Activated naive CD8-positive, alpha-beta T cell treated with anti-CD3 and anti-CD28 coated beads, Interleukin-2, amount 10 ng/mL, durations not matched to agents 7 days and 5 days (primary cell): ENCODE measurements at regions not wholly inside any gene's neighbourhood (a gene's known extent, or its start where the extent isn't known, plus 50 kb on each side); places are given as distances from the start of the nearest gene placed in this dataset.

Experiments used
- ATAC-seq: fragments of 150-1000 bp; cut with Tn5 transposase; one replicate; pipeline ENCODE4 v1.10.0; 2021; ENCODE audit warnings: low read depth, moderate library complexity
- POLR2A ChIA-PET: fragments of 350-600 bp; sonication (Branson Sonifier 250); formaldehyde crosslinking; loops from one replicate; lab custom pipeline; 2021; ENCODE audit warnings: antibody characterized with exemption; lab: Charles Lee
- DNase-seq: peaks from one replicate; pipeline ENCODE4 v3.0.0; 2021
- H3K27ac Mint-ChIP-seq: one replicate; pipeline ENCODE4 v1.8.0; 2022; ENCODE audit warnings: mild to moderate bottlenecking, mixed read lengths
- H3K27me3 Mint-ChIP-seq: one replicate; pipeline ENCODE4 v1.8.0; 2022; ENCODE audit warnings: mild to moderate bottlenecking, moderate library complexity, mixed read lengths
- H3K36me3 Mint-ChIP-seq: one replicate; pipeline ENCODE4 v1.8.0; 2021; ENCODE audit warnings: mild to moderate bottlenecking, mixed read lengths
- H3K4me1 Mint-ChIP-seq: one replicate; pipeline ENCODE4 v1.8.0; 2021; ENCODE audit warnings: mixed read lengths
- H3K4me3 Mint-ChIP-seq: one replicate; pipeline ENCODE4 v1.8.0; 2022; ENCODE audit warnings: mild to moderate bottlenecking, moderate library complexity, mixed read lengths
- H3K9me3 Mint-ChIP-seq: one replicate; pipeline ENCODE4 v1.8.0; 2021; ENCODE audit warnings: mixed read lengths

DNA sequence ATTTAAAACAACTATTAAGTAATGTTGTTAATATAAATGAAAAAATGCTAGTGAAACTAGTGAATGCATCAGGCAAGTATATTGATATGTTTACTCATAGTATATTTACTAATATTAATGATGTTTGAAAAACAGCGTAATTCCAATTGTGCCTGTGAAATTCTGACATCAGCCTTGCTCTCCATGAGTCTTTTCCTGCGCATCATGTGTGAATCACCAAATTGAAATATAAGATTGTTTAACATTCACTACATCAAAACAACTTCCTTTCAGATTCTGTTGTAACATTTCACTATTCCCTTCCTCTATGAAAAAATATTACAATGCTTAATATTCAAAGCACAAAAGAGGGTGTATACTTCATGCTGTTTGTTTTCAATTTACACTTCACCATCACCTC is 1995.9 kb upstream of the SEL1L start:
- Mint-ChIP-seq H3K36me3 (no peaks in the 10 kb centered on the region), H3K9me3 (peaks cover 12% of the 10 kb centered on the region), H3K4me3 (no peak overlapping the region), H3K27me3 (no peaks in the 10 kb centered on the region), H3K27ac (no peak overlapping the region), H3K4me1 (no peaks in the 10 kb centered on the region)
- POLR2A ChIA-PET, result no interaction called here
- ATAC-seq (no peak), DNase-seq (no peak)

DNA sequence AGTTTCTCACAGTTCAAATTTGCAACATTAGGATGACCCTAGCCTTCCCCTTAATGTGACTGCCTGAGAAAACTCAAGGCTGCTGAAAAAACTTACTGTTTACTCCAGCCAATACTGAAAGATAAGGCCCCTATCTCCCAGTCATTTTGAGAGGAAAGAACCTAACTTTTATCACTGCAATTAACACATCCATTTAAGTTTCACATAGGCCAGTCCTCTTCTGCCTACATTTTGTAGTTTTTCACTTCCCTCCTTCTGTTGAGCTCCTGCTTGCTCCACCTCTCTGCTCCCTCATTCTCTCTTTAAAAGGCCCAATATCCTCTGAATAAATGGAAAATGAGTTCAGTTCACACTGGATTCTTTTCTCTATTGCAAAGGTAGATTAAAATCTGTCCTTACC is 1996.2 kb upstream of the FLRT2 start:
- ATAC-seq, result no peak
- POLR2A ChIA-PET, result no interaction called here
- H3K36me3 Mint-ChIP-seq, result no peaks in the 10 kb centered on the region
- no peaks in the 10 kb centered on the region for H3K4me1 Mint-ChIP-seq
- no peak overlapping the region for H3K4me3 Mint-ChIP-seq
- H3K27me3 Mint-ChIP-seq, result no peaks in the 10 kb centered on the region
- H3K27ac Mint-ChIP-seq, result no peak overlapping the region
- DNase-seq, result no peak
- H3K9me3 Mint-ChIP-seq, result peaks cover 6% of the 10 kb centered on the region

DNA sequence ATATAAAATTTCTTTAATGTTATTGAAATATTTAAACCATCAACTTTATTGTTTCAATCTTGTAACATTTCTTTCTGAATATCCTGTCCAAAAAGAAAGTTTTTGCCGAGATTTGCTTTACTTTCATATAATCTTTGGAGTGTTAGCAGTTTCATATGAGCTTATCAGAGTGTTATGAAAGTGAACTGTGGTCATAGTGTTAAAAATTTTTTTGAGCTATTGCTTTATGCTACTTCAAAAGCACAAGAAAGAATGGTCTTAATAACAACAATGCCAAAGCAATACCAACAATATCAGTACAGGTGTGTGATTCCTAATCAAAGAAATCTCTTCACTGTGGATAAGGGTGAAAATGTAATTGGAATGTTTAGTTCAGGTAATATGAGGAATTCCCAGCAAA is 1994.9 kb upstream of the FLRT2 start:
- Mint-ChIP-seq H3K27me3 (no peaks in the 10 kb centered on the region), H3K9me3 (peaks cover 11% of the 10 kb centered on the region), H3K4me3 (no peak overlapping the region), H3K36me3 (no peaks in the 10 kb centered on the region), H3K4me1 (no peaks in the 10 kb centered on the region), H3K27ac (no peak overlapping the region)
- POLR2A ChIA-PET, result no interaction called here
- DNase-seq (no peak), ATAC-seq (no peak)

DNA sequence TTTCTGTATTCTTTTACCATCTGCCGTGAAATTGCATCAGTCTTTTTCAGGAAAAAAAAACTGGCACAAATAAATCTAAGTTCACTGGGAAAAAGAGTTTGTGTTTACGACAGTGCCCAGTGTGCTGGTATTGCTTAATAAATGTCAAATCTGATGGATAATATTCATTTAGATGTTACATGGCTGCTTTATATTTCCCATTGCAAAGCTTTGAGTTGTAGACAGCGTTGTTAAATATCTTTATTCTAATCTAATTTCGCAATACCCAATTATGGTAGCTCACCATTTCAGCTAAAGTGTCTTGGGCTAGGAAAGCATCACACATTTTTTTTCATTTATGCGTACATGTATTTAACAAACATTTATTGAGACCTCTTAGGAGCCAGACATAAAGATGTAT is 1994.5 kb upstream of the FLRT2 start:
- Mint-ChIP-seq H3K9me3 (peaks cover 11% of the 10 kb centered on the region), H3K4me3 (no peak overlapping the region), H3K4me1 (no peaks in the 10 kb centered on the region), H3K27ac (no peak overlapping the region), H3K36me3 (no peaks in the 10 kb centered on the region), H3K27me3 (no peaks in the 10 kb centered on the region)
- POLR2A ChIA-PET, result no interaction called here
- DNase-seq, result no peak
- no peak for ATAC-seq

DNA sequence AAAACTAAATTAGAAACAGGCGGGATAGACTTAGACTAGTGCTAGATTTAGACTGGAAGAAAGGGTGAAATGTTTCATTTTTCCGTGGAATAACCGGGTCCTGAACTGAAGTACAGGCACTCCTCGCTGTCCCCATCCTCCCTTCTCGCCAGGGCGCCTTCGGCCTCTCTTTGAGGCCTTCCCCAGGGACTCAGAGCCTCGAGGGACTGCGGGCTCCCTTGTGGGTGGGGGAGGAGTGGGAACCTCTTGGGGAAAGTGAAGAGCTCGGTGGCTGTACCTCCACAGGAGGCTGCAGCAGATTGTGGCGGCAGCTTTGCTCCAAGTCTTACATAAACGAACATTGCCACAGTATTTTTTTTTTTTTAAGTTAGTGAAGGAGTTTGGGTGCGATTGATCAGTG is 1988.8 kb upstream of the FLRT2 start:
- Mint-ChIP-seq H3K4me3 (no peak overlapping the region), H3K4me1 (no peaks in the 10 kb centered on the region), H3K9me3 (peaks cover 7% of the 10 kb centered on the region), H3K27me3 (no peaks in the 10 kb centered on the region), H3K27ac (no peak overlapping the region), H3K36me3 (no peaks in the 10 kb centered on the region)
- POLR2A ChIA-PET, result no interaction called here
- ATAC-seq, result no peak
- no peak for DNase-seq

DNA sequence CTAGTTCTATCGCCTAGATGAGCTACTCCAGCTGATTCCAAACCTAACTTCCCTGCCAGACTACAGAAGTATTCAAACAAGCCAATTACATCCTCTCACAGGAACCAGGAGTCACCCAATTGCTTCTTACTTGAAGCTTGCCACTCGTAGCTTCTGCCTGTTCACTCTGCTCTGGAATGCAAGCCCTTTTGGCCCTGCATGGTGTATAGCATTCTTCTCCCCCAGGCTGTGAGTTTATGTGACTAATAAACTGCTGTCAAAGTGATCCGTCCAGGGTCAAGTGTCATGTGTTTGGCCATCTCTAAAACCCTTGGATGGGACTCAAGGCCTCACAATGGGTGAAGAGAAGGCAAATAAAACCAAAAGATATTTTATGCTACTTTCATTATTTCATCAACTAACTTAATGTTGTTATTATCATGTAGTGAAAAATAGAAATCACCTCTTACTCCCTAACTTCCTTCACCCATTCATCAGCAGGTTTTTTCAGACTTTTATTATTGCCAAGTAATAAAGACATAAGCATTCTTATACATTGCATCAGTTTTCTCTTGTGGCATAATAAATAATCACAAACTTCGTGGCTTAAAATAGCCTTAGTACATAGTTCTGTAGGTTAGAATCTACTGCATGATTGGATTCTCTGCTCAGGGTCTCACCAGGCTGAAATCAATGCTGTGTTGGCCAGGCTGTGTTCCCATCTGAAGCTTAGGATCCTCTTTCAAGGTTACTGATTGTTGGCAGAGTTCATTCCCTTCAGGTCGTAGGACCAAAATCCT is 1981.7 kb upstream of the FLRT2 start:
- POLR2A ChIA-PET, result no interaction called here
- no peak for ATAC-seq

DNA sequence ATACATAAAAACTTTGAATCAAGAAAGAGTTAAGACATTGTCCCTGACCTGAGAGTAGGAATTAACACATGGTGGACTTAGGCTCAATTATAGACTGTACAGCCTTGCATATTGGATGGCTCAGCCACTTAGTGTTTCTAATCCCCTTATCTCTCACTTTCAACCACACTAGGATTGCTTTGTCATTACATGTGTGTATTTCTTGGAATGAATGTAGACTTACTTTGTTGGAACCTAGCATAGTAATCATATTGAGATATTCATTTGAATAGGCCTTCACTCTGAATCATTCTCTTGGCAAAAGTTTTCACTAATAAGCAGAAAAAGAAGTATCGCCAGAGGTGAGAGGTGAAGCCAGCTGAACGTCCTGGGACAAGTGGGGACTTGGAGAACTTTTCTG is 1973.9 kb upstream of the FLRT2 start:
- no peak for DNase-seq
- no peak for ATAC-seq
- H3K9me3 Mint-ChIP-seq, result peaks cover 2% of the 10 kb centered on the region
- no peaks in the 10 kb centered on the region for H3K36me3 Mint-ChIP-seq
- no peaks in the 10 kb centered on the region for H3K27me3 Mint-ChIP-seq
- no peaks in the 10 kb centered on the region for H3K4me1 Mint-ChIP-seq
- H3K27ac Mint-ChIP-seq, result no peak overlapping the region
- POLR2A ChIA-PET, result no interaction called here
- H3K4me3 Mint-ChIP-seq, result no peak overlapping the region

More for the DNA sequence above, 1981.7 kb upstream of the FLRT2 start:
- Mint-ChIP-seq H3K9me3 (peaks cover 1% of the 10 kb centered on the region), H3K4me1 (no peaks in the 10 kb centered on the region), H3K4me3 (no peak overlapping the region), H3K27ac (no peak overlapping the region), H3K27me3 (no peaks in the 10 kb centered on the region), H3K36me3 (no peaks in the 10 kb centered on the region)
- no peak for DNase-seq

DNA sequence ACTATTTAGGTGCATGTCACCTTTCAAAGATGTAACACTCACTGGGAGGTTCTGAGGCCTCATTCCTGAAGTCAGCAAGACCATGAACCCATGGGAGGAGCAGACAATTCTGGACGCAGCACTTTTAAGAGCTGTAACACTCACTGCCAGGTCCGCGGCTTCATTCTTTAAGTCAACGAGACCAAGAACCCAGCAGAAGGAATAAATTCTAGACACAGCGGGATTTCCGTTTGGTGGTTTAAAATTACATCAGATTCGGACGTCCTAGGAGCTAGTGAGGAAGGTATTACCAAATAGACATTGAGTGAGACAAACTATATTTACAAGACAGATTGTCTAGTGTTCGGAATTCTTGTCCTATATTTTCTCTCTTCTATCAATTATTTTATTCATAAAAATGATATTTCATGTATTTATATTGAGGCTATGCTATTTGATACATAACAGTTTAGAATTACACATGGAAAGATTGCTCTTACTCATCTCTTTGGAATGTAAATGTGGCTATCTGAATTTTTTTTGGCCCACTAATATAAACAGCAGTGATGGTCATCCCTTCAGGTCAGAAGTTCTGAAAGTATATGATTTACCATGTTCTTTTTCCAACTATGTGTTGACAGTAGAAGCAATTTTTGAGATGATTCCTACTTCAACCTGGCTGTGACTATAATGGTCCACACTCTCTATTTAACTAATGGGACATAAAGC is 1973.0 kb upstream of the FLRT2 start:
- DNase-seq (no peak), ATAC-seq (no peak)
- H3K9me3 Mint-ChIP-seq, result peaks cover 2% of the 10 kb centered on the region
- POLR2A ChIA-PET, result no interaction called here
- no peaks in the 10 kb centered on the region for H3K4me1 Mint-ChIP-seq
- H3K27me3 Mint-ChIP-seq, result no peaks in the 10 kb centered on the region
- no peak overlapping the region for H3K27ac Mint-ChIP-seq
- no peak overlapping the region for H3K4me3 Mint-ChIP-seq
- no peaks in the 10 kb centered on the region for H3K36me3 Mint-ChIP-seq

DNA sequence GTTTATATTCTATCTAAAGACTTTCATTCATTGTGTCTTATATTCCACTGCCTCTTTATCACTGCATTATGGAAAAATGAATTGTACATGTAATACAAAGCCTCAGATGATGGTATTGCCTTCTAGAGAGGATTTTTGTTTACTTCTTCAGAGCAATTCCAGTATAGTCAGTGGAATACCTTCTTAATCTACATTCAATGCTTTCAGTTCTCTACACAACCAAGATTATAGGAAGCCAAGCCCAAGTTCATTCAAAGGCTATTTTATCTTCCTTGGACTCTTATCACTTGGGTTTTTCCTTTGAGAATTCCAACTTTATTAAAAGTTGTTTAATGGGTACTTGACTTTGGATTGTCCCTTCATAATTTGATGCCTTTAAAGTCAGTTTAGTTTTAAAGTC is 1971.0 kb upstream of the FLRT2 start:
- no peaks in the 10 kb centered on the region for H3K4me1 Mint-ChIP-seq
- no peaks in the 10 kb centered on the region for H3K36me3 Mint-ChIP-seq
- no peaks in the 10 kb centered on the region for H3K27me3 Mint-ChIP-seq
- peaks cover 2% of the 10 kb centered on the region for H3K9me3 Mint-ChIP-seq
- POLR2A ChIA-PET, result no interaction called here
- H3K27ac Mint-ChIP-seq, result no peak overlapping the region
- H3K4me3 Mint-ChIP-seq, result no peak overlapping the region
- DNase-seq (no peak), ATAC-seq (no peak)

DNA sequence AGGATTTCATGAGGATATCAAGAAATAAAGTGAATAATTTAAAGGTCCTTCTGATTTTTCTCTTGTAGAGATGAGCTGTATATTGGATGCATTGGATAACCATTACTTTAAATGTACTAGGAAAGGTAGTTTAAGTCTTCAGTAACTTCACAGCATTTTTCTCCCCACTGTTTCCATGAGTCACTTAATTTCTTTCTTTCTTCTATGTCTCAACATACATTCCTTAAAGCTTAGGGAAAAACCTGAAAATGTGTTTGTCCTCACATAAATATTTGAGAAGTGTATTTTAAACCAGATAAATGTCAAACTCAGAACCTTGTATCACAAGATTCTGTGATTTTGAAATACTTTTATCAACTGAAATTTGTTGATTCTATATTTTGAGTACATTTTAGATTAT is 1970.2 kb upstream of the FLRT2 start:
- H3K4me3 Mint-ChIP-seq, result no peak overlapping the region
- no peaks in the 10 kb centered on the region for H3K27me3 Mint-ChIP-seq
- peaks cover 5% of the 10 kb centered on the region for H3K9me3 Mint-ChIP-seq
- H3K27ac Mint-ChIP-seq, result no peak overlapping the region
- DNase-seq (no peak), ATAC-seq (no peak)
- POLR2A ChIA-PET, result no interaction called here
- no peaks in the 10 kb centered on the region for H3K36me3 Mint-ChIP-seq
- no peaks in the 10 kb centered on the region for H3K4me1 Mint-ChIP-seq

DNA sequence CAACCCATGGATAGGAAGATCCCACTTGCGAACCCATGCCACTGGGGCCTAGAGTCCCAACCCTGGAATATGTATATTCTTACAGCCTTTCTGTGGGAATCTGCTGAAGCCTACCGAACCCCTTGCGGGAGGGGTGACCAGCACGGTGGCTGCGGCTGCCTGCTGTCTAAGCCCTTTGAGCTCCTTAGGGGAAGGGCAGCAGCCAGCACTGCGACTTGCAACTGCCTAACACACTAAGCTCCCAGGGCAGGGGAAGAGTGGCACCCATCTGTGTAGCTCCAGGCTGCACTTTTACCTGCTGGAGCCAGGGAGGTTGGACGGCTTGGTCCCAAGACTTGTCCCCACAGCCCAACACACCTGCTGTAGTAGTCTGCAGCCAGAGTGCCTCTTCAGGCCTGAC is 1968.7 kb upstream of the FLRT2 start:
- POLR2A ChIA-PET, result no interaction called here
- H3K36me3 Mint-ChIP-seq, result no peaks in the 10 kb centered on the region
- DNase-seq, result no peak

DNA sequence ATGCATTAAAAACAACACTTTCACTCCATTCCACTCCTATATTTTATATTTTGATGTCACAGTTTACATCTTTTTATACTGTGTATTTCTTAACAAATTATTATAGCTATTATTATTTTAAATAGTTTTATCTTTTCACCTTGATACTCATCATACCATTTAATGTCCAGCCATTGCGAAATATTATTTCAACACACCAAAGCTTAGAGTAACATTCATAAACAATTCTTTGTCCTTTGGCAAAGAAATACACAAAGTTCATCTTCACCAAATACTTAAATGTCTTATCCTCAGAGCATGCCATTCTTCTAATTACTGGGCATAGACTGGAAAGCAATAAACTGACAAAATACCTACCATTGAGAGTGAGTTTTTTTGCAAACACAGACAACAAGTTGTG is 1963.4 kb upstream of the FLRT2 start:
- no peak overlapping the region for H3K4me3 Mint-ChIP-seq
- no peaks in the 10 kb centered on the region for H3K27me3 Mint-ChIP-seq
- H3K27ac Mint-ChIP-seq, result no peak overlapping the region
- ATAC-seq (no peak), DNase-seq (no peak)
- H3K36me3 Mint-ChIP-seq, result no peaks in the 10 kb centered on the region
- POLR2A ChIA-PET, result no interaction called here
- H3K9me3 Mint-ChIP-seq, result peaks cover 7% of the 10 kb centered on the region
- no peaks in the 10 kb centered on the region for H3K4me1 Mint-ChIP-seq

More for the DNA sequence above, 1968.7 kb upstream of the FLRT2 start:
- H3K4me1 Mint-ChIP-seq, result no peaks in the 10 kb centered on the region
- H3K27me3 Mint-ChIP-seq, result no peaks in the 10 kb centered on the region
- ATAC-seq, result no peak
- no peak overlapping the region for H3K4me3 Mint-ChIP-seq
- peaks cover 3% of the 10 kb centered on the region for H3K9me3 Mint-ChIP-seq
- no peak overlapping the region for H3K27ac Mint-ChIP-seq

DNA sequence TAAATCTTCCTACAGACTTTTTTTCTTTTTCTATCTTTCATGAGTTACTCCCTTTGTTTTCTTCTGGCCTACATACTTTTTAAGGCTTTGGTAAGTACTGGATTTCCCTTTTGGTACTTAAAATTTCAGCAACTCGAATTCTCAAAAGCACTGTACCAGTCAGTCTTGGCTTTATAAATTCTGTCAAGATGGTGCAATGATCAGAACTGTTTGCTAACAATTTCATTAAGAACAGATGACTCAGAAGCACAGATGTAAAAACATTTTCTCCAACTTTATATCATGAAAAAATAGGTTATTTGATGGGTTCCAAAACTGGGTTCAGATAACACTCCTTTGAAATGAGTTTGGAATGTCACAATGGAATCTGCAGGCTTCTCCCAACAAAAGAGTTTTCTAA is 1961.8 kb upstream of the FLRT2 start:
- POLR2A ChIA-PET, result no interaction called here
- no peaks in the 10 kb centered on the region for H3K36me3 Mint-ChIP-seq
- no peak overlapping the region for H3K27ac Mint-ChIP-seq
- no peaks in the 10 kb centered on the region for H3K4me1 Mint-ChIP-seq
- no peak overlapping the region for H3K4me3 Mint-ChIP-seq
- H3K27me3 Mint-ChIP-seq, result no peaks in the 10 kb centered on the region
- ATAC-seq (no peak), DNase-seq (no peak)
- peaks cover 7% of the 10 kb centered on the region for H3K9me3 Mint-ChIP-seq

DNA sequence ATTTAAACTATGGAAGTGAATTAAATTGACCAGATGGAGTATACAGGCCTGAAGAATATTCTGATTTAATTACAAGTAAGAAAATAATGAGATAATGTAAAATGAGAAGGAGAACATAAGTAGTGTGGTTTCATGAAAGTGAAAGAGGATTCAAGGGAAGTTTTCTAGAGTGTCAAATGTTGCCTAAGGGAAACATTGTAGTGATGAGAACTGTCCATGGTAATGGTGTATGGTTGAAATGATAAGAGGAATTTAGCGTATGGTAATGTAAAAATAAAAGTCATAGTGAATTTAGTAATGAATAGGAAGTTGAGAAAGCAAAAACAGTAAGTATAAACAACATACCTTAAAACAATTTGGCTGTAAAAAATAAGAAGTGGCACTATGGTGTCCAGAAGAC is 1954.6 kb upstream of the FLRT2 start:
- POLR2A ChIA-PET, result no interaction called here
- Mint-ChIP-seq H3K27ac (no peak overlapping the region), H3K9me3 (peaks cover 5% of the 10 kb centered on the region), H3K4me3 (no peak overlapping the region), H3K4me1 (no peaks in the 10 kb centered on the region), H3K36me3 (no peaks in the 10 kb centered on the region), H3K27me3 (no peaks in the 10 kb centered on the region)
- ATAC-seq (no peak), DNase-seq (no peak)
